ENCODE measurements at regions not wholly inside any gene's neighbourhood (a gene's known extent, or its start where the extent isn't known, plus 50 kb on each side); places are given as distances from the start of the nearest gene placed in this dataset.

DNA sequence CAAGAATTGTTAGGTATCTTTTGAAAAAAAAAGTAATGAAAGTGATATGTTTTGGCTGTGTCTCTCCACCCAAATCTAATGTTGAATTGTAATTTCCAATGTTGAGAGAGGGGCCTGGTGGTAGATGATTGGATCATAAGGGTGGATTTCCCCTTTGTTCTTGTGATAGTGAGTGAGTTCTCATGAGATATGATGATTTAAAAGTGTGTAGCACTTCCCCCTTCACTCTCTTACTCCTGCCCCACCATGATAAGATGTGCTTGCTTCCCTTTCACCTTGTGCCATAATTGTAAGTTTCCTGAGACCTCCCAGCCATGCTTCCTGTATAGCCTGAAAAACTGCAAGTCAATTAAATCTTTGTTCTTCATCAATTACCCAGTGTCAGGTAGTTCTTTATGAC lies 70.7 kb downstream of the XCL2 start:
- Histone ChIP-seq H3K23ac (ENCODE audit: low read depth, low read length) (no peak overlapping the region), H3K4ac (ENCODE audit: low read depth, low read length) (no peak overlapping the region), H3K4me1 (ENCODE audit: control insufficient read depth, insufficient read depth, low read length) (no peaks in the 10 kb centered on the region; the same call in none of the 2 replicates), H3K9me3 (ENCODE audit: control insufficient read depth, insufficient read depth, low read length) (peaks cover 3% of the 10 kb centered on the region; the same call in 1 of the 2 replicates), H3K9ac (ENCODE audit: low read depth, low read length) (no peak overlapping the region), H3K14ac (replicated peaks; ENCODE audit: low read depth, low read length) (no peak overlapping the region), H2BK15ac (ENCODE audit: low read depth, low read length) (no peak overlapping the region), H3K27me3 (ENCODE audit: control insufficient read depth, insufficient read depth, low read length) (no peaks in the 10 kb centered on the region), H3K27ac (ENCODE audit: insufficient read depth, low read length) (no peak overlapping the region), H2BK20ac (ENCODE audit: low read depth, low read length) (no peak overlapping the region), H4K91ac (ENCODE audit: insufficient read depth, low read depth, low read length) (no peak overlapping the region), H3K79me1 (ENCODE audit: low read depth in 1 of 2, low read length in 2 of 2) (no peaks in the 10 kb centered on the region), H3K56ac (ENCODE audit: extremely low read depth, insufficient read depth, low read length) (no peak overlapping the region), H2AFZ (replicated peaks; ENCODE audit: low read length, poor library complexity) (no peak overlapping the region), H4K20me1 (ENCODE audit: insufficient read depth, low read length) (no peaks in the 10 kb centered on the region), H2AK5ac (ENCODE audit: low read depth, low read length) (no peak overlapping the region), H2BK5ac (ENCODE audit: low read depth, low read length, poor library complexity, severe bottlenecking) (no peak overlapping the region), H4K8ac (ENCODE audit: low read depth in 2 of 2, low read length in 2 of 2) (no peak overlapping the region), H4K5ac (ENCODE audit: low read depth, low read length) (no peak overlapping the region), H2BK120ac (ENCODE audit: low read depth, low read length) (no peak overlapping the region), H3K18ac (ENCODE audit: low read depth, low read length) (no peak overlapping the region), H2AK9ac (replicated peaks; ENCODE audit: low read depth, low read length, poor library complexity) (no peak overlapping the region), H3K36me3 (ENCODE audit: control insufficient read depth, insufficient read depth, low read length) (no peaks in the 10 kb centered on the region), H3K4me2 (ENCODE audit: low read depth, low read length) (no peak overlapping the region), H3K4me3 (ENCODE audit: insufficient read depth, low read depth, low read length) (no peak overlapping the region), H3K9me1 (ENCODE audit: insufficient read depth, low read length) (no peaks in the 10 kb centered on the region; the same call in 1 of the 2 replicates)
- CTCF ChIA-PET: no interaction called here
- in situ Hi-C loops (cut with MboI; ENCODE audit: low sequenced_read_pairs): no loop called here
- dilution Hi-C loops (cut with HindIII; ENCODE audit: low sequenced_read_pairs, unreplicated experiment): no loop called here
- intact Hi-C loops (cut with micrococcal nuclease): no loop called here
- POLR2A ChIA-PET (ENCODE audit: unreplicated experiment): no interaction called here
- no peak for DNase-seq
- TF ChIP-seq FOS (IDR thresholded peaks at IDR 0.05; ENCODE audit: low read depth, low read length): no peak
- TF ChIP-seq, protein P1, sequence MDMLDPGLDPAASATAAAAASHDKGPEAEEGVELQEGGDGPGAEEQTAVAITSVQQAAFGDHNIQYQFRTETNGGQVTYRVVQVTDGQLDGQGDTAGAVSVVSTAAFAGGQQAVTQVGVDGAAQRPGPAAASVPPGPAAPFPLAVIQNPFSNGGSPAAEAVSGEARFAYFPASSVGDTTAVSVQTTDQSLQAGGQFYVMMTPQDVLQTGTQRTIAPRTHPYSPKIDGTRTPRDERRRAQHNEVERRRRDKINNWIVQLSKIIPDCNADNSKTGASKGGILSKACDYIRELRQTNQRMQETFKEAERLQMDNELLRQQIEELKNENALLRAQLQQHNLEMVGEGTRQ (IDR thresholded peaks at IDR 0.05; ENCODE audit: low read depth, low read length): no peak
- TF ChIP-seq, protein P2, sequence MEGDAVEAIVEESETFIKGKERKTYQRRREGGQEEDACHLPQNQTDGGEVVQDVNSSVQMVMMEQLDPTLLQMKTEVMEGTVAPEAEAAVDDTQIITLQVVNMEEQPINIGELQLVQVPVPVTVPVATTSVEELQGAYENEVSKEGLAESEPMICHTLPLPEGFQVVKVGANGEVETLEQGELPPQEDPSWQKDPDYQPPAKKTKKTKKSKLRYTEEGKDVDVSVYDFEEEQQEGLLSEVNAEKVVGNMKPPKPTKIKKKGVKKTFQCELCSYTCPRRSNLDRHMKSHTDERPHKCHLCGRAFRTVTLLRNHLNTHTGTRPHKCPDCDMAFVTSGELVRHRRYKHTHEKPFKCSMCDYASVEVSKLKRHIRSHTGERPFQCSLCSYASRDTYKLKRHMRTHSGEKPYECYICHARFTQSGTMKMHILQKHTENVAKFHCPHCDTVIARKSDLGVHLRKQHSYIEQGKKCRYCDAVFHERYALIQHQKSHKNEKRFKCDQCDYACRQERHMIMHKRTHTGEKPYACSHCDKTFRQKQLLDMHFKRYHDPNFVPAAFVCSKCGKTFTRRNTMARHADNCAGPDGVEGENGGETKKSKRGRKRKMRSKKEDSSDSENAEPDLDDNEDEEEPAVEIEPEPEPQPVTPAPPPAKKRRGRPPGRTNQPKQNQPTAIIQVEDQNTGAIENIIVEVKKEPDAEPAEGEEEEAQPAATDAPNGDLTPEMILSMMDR (conservative IDR thresholded peaks at IDR 0.05; ENCODE audit: low read depth, low read length): no peak
- no peak for TF ChIP-seq MAZ (IDR thresholded peaks at IDR 0.05; ENCODE audit: borderline replicate concordance, low read depth, low read length)
- TF ChIP-seq, protein P3, sequence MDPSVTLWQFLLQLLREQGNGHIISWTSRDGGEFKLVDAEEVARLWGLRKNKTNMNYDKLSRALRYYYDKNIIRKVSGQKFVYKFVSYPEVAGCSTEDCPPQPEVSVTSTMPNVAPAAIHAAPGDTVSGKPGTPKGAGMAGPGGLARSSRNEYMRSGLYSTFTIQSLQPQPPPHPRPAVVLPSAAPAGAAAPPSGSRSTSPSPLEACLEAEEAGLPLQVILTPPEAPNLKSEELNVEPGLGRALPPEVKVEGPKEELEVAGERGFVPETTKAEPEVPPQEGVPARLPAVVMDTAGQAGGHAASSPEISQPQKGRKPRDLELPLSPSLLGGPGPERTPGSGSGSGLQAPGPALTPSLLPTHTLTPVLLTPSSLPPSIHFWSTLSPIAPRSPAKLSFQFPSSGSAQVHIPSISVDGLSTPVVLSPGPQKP (IDR thresholded peaks at IDR 0.05; ENCODE audit: borderline replicate concordance, low read depth, low read length): no peak
- no peak for TF ChIP-seq POLR2A (IDR thresholded peaks at IDR 0.05; ENCODE audit: low read depth, low read length)
- TF ChIP-seq NFE2L2 (IDR thresholded peaks at IDR 0.05; ENCODE audit: low read depth, low read length): no peak
- no peak for TF ChIP-seq MAFK (IDR thresholded peaks at IDR 0.05; ENCODE audit: low read depth, low read length)
- no peak for TF ChIP-seq BHLHE40 (IDR thresholded peaks at IDR 0.05; ENCODE audit: low read depth, low read length)
- TF ChIP-seq SMC3 (IDR thresholded peaks at IDR 0.05; ENCODE audit: low read depth, low read length): no peak
- no peak for TF ChIP-seq CEBPB (IDR thresholded peaks at IDR 0.05; ENCODE audit: low read depth, low read length)
- no peak for TF ChIP-seq RAD21 (IDR thresholded peaks at IDR 0.05; ENCODE audit: low read length)
- TF ChIP-seq CHD1 (IDR thresholded peaks at IDR 0.05; ENCODE audit: low read depth, low read length): no peak
- no peak for TF ChIP-seq RCOR1 (IDR thresholded peaks at IDR 0.05; ENCODE audit: insufficient replicate concordance, low read length)
- TF ChIP-seq MXI1 (IDR thresholded peaks at IDR 0.05; ENCODE audit: borderline replicate concordance, low read depth, low read length): no peak
- no peak for TF ChIP-seq RFX5 (IDR thresholded peaks at IDR 0.05; ENCODE audit: low read depth, low read length)
- BruUV-seq (replicated peaks): no TSS peak
- no peak for ATAC-seq (ENCODE audit: low read depth)
